ENCODE measurements at regions not wholly inside any gene's neighbourhood (a gene's known extent, or its start where the extent isn't known, plus 50 kb on each side); places are given as distances from the start of the nearest gene placed in this dataset.
"Not testable (repeated sequence)": the region's sequence is repeated elsewhere in the genome, so short reads cannot be mapped to it uniquely, and the experiment has no call there.

- no peak for DNase-seq (ENCODE audit: low read depth, low spot score)
These were observed 195.8 kb upstream of the MKLN1 start for GRCh38 chr7:131131746-131132431.

- no peak for DNase-seq (ENCODE audit: low read depth, low spot score)
These were observed 188.2 kb upstream of the MKLN1 start for GRCh38 chr7:131139462-131139861.

- no peak for DNase-seq (ENCODE audit: low read depth, low spot score)
These were observed 186.2 kb upstream of the MKLN1 start for GRCh38 chr7:131141443-131141967.

GRCh38 chr7:131143869-131144268 lies 183.8 kb upstream of the MKLN1 start:
- DNase-seq (ENCODE audit: low read depth, low spot score): no peak

- no peak for DNase-seq (ENCODE audit: low read depth, low spot score)
These were observed 182.7 kb upstream of the MKLN1 start for GRCh38 chr7:131145026-131145425.

- no peak for DNase-seq (ENCODE audit: low read depth, low spot score)
These were observed 181.9 kb upstream of the MKLN1 start for GRCh38 chr7:131145770-131146169.

GRCh38 chr7:131147604-131148003 lies 180.1 kb upstream of the MKLN1 start:
- DNase-seq (ENCODE audit: low read depth, low spot score): no peak

- no peak for DNase-seq (ENCODE audit: low read depth, low spot score)
These were observed 179.4 kb upstream of the MKLN1 start for GRCh38 chr7:131148258-131148657.

GRCh38 chr7:131148708-131149428 lies 178.8 kb upstream of the MKLN1 start:
- DNase-seq (ENCODE audit: low read depth, low spot score): no peak

- no peak for DNase-seq (ENCODE audit: low read depth, low spot score)
These were observed 178.3 kb upstream of the MKLN1 start for GRCh38 chr7:131149429-131149773.

- DNase-seq (ENCODE audit: low read depth, low spot score): no peak
These were observed 177.8 kb upstream of the MKLN1 start for GRCh38 chr7:131149840-131150239.

GRCh38 chr7:131151034-131151433 lies 176.6 kb upstream of the MKLN1 start:
- DNase-seq (ENCODE audit: low read depth, low spot score): no peak

GRCh38 chr7:131152766-131153165 lies 174.9 kb upstream of the MKLN1 start:
- no peak for DNase-seq (ENCODE audit: low read depth, low spot score)

GRCh38 chr7:131154380-131154779 lies 173.3 kb upstream of the MKLN1 start:
- DNase-seq (ENCODE audit: low read depth, low spot score): no peak

- no peak for DNase-seq (ENCODE audit: low read depth, low spot score)
These were observed 170.0 kb upstream of the MKLN1 start for GRCh38 chr7:131157530-131158243.

GRCh38 chr7:131158244-131158636 lies 169.4 kb upstream of the MKLN1 start:
- DNase-seq (ENCODE audit: low read depth, low spot score): not testable (repeated sequence)

- DNase-seq (ENCODE audit: low read depth, low spot score): no peak
These were observed 167.7 kb upstream of the MKLN1 start for GRCh38 chr7:131159961-131160361.

GRCh38 chr7:131161103-131161502 lies 166.6 kb upstream of the MKLN1 start:
- no peak for DNase-seq (ENCODE audit: low read depth, low spot score)

- no peak for DNase-seq (ENCODE audit: low read depth, low spot score)
These were observed 163.4 kb upstream of the MKLN1 start for GRCh38 chr7:131164025-131164925.

GRCh38 chr7:131166066-131166465 lies 161.6 kb upstream of the MKLN1 start:
- no peak for DNase-seq (ENCODE audit: low read depth, low spot score)

- no peak for DNase-seq (ENCODE audit: low read depth, low spot score)
These were observed 157.0 kb upstream of the MKLN1 start for GRCh38 chr7:131170440-131171271.

All from activated naive CD8-positive, alpha-beta T cell treated with anti-CD3 and anti-CD28 coated beads, Interleukin-2, amount 50 U/mL, for 16 hours (primary cell).